Nucleus accumbens (tissue), 56 donors: ENCODE measurements at regions not wholly inside any gene's neighbourhood (a gene's known extent, or its start where the extent isn't known, plus 50 kb on each side); places are given as distances from the start of the nearest gene placed in this dataset.

ENCODE experiments used
- DNase-seq, 56 donors: peaks; one replicate each; lab custom pipeline; 2025; lab: John Stamatoyannopoulos, UW

- DNase-seq: no peak
Observed at GRCh38 chr15:66925721-66926120, 139.7 kb upstream of the SMAD3 start.

DNA sequence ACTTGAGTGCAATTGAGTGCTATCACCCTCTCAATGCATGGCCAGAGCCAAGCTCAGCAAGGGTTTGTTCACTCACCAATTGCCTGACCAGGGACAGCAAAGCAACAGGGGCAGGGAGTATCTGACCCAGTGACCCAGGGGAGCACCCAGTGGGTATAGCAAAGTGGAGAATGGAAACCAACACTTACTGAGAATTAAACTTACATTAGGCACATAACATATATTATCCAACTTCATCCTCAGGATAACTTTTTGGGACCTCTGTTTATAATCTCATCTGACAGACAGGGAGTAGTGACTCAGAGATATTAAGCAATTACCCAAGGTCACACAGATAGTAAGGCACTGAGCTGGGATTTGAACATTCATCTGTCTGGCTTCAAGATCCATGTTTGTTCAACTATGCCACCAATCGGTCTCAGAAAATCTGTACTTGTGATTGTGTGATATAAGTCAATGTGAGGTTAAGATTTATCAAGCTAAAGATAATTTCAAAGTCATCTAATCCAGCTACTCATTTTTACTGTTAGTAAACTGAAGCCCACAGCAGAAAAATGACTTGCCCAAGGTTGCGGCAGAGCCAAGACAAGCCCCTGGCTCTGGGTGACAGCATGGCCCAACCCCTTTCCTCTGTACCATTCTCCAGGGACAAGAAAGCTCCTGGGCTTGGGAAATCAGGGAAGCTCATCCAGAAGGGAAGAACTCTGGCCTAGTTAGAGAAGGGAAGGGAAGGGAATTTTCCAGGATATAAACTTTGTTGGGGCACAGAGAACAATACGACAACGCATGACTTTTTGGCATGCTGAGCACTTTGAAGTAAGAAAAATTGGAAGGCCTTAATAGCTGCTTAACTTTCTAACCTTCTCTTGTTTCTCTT lies 138.0 kb upstream of the SMAD3 start:
- DNase-seq: no peak

DNA sequence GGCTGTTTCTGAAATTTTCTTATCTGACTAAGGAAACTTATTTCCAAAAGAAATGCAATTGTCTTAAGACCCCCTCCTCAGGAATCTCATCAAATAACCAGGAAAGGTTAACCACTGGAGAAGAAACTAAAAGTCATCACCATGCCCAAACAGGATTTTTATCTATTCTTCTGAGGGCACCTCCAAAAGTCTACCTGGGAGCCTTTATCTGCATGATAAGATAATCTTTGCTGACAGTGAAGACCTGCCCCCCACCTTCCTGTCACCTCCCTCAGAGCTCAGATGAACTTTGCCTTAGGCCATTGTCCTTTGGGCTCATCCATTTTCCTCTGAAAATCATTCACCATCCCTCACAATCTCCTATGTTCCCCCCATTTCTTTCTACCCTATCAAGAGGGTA lies 137.3 kb upstream of the SMAD3 start:
- no peak for DNase-seq

DNA sequence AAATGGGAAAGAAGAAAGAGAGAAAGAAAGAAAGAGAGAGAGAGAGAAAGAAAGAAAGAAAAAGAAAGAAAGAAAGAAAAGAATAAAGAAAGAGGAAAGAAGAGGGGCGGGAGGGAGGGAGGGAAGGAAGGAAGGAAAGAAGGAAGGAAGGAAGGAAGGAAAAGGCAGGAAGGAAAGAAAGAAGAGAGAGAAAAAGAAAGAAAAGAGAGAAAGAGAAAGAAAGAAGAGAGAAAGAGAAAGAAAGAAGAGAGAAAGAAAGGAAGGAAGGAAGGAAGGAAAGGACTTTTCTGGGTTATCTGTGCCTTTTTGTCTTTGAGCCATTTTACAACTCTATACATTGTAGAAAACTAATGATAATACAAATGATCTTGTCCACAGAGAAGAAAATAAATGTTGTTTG lies 136.6 kb upstream of the SMAD3 start:
- DNase-seq: no peak

- DNase-seq: no peak
Observed at GRCh38 chr15:66929843-66930402, 135.5 kb upstream of the SMAD3 start.

- no peak for DNase-seq
Observed at GRCh38 chr15:66931768-66932633, 133.4 kb upstream of the SMAD3 start.

GRCh38 chr15:66932634-66933024 lies 132.8 kb upstream of the SMAD3 start:
- no peak for DNase-seq

DNA sequence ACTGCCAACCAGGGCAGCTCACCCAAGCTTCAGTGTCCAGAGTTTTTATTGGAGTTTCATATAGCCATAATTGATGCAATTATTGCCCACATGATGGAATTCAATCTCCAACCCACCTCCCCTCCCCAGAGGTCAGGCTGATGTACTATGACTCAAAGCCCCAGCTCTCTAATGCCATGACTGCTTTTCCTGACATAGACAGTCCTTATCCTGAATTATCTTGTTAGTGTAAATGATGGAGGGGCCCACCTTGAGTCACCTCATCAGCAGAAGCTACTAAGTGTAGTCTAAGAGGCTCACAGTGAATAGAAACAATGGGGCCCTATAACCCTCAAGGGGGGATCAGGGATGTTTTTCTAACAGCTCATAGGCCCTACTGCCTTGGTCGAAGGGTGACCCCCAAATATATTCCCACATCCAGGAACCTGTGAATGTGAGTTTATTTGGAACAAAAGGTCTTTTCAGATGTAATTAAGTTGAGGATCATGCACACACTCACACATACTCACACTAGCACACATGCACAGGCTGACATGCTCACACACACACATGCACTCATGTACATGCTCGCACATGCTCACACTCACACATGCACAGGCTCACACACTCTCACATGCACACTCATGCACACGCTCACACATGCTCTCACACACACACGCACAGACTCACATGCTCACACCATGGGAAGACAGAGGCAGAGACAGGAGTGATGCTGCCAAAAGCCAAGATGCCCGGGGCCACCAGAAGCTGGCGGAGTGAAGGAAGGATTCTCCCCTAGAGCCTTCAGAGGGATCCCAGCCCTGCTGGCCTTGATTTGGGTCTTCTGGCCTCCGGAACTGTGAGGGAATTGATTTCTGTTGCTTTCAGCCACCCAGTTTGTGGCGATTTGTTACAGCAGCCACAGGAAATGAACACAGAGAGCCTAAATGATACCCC lies 131.2 kb upstream of the SMAD3 start:
- DNase-seq: no peak

DNA sequence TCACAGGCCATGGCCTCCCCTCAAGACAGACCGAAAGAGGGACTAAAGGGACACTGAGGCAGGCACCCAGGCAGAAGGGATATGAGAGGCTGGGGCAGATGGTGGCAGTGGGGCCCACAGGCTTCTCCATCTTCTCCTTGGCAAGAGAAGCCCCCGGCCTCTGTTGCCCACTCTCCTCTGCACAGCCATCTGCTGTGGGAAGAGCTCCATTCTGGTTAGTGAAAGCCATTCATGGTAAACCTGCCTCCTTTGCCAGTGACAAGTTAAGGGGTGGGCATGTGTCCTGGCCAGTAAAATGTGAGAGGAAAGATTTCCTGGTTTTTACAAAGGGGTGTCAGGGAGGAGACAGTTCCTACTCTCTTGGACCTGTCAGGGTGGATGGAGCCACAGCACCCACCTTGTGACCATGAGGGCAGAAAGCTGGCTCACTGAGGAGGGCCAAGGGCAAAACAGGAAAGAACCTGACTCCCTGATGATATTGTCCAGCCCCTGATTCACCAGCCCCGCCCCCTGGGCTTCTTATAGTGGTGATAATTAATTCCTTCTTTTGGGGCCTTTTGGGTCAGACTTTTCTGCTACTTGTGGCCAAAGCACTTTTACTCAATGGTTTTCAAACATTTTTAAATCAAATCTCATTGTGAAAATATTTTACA lies 130.4 kb upstream of the SMAD3 start:
- DNase-seq: no peak

DNA sequence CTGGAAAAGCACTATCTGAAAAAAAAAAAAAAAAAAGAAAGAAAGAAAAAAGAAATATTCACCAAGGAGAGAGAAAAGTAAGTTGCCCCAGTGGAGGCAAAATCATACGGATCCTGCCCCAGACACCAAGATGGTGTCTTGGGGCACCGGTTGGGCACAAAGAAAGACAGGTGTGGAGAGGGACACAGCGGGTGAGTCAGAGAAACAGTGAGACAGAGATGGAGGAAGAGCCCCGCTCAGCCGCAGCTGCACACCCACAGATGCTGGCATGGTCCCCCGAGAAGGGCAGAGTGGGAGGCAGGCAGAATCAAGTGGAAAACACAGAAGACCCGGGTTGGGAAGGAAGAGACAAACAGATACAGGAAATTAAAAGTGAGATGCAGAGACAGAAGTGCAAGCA lies 129.7 kb upstream of the SMAD3 start:
- no peak for DNase-seq

GRCh38 chr15:66936109-66936860 lies 129.1 kb upstream of the SMAD3 start:
- DNase-seq: no peak

GRCh38 chr15:66936861-66937582 lies 128.4 kb upstream of the SMAD3 start:
- DNase-seq: no peak

- no peak for DNase-seq
Observed at GRCh38 chr15:66937588-66937987, 127.8 kb upstream of the SMAD3 start.

DNA sequence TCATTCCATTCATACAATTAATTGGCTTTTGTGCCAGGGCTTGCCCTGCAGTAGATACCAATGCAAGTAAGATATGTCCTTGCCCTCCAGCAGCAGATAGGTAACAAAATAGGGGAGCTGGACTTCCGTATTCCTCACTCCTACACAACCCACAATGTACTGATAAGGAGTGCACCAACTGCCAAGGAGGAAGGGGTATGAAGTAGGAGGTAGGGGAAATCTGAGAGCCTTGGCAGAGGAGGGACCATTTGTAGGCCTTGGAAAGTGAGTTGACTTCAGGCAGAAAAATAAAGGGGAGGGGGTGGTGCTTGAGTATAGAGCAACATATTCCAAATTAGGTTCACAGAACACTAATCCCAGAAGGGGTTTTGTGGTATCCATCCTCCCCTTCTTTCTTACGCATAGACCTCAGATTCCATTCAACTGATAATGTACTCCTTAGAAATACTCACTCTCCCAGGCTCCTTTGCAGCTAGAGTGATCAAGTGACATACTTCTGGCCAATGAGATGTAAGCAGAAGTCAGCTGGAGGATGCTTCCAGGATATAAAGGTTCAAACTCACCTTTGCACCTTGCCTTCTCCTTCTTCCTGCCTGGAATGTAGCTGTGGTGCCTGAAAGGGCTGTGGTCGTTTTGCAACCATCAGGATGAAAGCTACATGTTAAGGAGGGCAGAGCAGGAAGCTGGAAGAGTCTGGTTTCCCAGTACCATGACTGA lies 127.1 kb upstream of the SMAD3 start:
- DNase-seq: no peak

GRCh38 chr15:66939016-66939415 lies 126.4 kb upstream of the SMAD3 start:
- no peak for DNase-seq

DNA sequence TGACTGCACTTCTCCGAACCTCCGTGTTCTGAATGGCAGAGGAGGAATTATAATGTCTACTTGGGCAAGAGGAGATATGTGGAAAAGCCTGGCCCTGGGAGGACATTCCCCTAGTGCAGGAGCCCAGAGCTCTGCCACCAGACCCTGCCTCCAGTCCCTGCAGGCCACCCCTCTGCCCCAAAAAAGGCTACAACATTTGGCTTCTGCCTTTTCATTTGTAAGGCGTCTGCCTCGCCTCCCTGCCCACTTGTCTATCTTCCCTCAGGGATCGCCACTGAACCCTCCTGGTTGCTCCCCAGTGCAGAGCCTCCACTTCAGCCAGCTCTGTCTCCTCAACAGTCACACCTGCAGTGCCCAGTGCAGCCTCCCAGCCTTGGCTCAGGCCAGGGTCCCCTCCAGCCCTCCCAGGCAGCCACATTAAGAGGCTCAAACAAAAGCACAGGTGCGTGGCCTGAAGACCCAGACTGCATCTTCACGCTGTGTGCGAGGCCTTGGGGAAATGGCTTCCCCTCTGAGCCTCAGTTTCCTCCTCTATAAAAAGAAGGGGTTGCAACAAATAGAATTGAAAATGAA lies 125.9 kb upstream of the SMAD3 start:
- DNase-seq: no peak

DNA sequence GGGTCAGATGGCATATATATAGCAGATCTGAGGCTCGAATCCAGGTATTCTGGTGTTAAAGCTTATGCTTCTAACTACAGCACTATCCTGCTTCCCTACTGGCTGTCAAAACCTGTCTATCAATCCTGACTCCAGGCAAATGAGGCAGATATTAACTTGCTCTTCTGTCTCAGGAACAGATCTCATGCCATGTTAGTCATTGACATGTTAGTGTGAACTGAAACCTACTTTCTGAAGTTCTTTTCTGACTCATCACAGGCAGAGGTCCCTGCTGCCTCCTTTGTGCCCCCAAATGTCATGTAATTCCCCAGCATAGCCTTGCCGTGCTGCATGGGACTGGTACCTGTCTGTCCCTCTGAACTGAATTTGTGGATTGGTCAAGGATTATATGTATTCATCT lies 125.0 kb upstream of the SMAD3 start:
- DNase-seq: no peak
